ENCODE measurements at regions not wholly inside any gene's neighbourhood (a gene's known extent, or its start where the extent isn't known, plus 50 kb on each side); places are given as distances from the start of the nearest gene placed in this dataset.

DNA sequence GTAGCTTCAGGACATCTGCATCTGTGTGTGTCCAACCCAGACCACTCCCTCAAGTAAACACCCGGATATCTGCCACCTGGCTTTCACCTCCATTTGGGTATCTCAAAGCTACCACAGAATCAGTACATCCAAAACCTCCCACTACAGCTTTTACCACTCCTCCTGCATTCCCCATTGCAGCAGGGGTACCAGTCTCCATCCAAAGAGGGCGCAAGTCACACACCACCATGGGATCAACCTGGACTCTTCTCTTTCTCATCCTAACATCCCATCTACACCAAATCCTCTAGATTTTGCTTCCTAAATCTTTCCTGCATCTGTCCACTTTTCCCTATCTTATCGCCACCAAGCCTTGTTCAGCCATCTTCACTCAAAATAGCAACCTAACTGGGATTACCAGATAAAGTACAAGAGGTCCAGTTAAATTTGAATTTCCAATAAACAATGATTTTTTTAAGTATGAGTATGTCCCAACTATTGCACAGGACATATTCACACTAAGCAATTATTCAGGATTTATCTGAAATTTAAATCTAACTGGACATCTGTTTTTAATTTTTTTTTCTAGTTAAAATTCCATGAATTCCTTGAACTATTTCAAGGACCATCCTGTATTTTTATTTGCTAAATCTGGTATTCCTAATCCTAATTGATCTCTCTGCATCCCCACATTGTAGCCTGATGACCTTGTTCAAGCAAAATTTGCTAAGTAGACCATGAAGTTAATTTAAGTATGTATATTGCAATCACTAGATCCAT is 164.3 kb upstream of the MLN start:
- intact Hi-C loops (cut with DNase I) = no loop called here
- no peaks in the 10 kb centered on the region for H3K4me1 ChIP-seq (replicated peaks in 1 of 2)
- H3K36me3 ChIP-seq (replicated peaks in 1 of 2) = no peaks in the 10 kb centered on the region
- DNase-seq = no peak
- no peak overlapping the region for H3K27ac ChIP-seq
- no peak overlapping the region for H3K4me3 ChIP-seq
- peaks cover 11% of the 10 kb centered on the region for H3K27me3 ChIP-seq
- 45 to 55% (median 48%) methylated on average over 3 of the region's 3 CpGs for WGBS, 4 donors
- TF ChIP-seq, protein P1, sequence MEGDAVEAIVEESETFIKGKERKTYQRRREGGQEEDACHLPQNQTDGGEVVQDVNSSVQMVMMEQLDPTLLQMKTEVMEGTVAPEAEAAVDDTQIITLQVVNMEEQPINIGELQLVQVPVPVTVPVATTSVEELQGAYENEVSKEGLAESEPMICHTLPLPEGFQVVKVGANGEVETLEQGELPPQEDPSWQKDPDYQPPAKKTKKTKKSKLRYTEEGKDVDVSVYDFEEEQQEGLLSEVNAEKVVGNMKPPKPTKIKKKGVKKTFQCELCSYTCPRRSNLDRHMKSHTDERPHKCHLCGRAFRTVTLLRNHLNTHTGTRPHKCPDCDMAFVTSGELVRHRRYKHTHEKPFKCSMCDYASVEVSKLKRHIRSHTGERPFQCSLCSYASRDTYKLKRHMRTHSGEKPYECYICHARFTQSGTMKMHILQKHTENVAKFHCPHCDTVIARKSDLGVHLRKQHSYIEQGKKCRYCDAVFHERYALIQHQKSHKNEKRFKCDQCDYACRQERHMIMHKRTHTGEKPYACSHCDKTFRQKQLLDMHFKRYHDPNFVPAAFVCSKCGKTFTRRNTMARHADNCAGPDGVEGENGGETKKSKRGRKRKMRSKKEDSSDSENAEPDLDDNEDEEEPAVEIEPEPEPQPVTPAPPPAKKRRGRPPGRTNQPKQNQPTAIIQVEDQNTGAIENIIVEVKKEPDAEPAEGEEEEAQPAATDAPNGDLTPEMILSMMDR (IDR thresholded peaks at IDR 0.05) = no peak
- no peak for TF ChIP-seq POLR2A (IDR thresholded peaks at IDR 0.05)
- peaks cover 0 to 3% (median 0%) of the 10 kb centered on the region in 3 donors for H3K9me3 ChIP-seq (replicated peaks in 1 of 3)

DNA sequence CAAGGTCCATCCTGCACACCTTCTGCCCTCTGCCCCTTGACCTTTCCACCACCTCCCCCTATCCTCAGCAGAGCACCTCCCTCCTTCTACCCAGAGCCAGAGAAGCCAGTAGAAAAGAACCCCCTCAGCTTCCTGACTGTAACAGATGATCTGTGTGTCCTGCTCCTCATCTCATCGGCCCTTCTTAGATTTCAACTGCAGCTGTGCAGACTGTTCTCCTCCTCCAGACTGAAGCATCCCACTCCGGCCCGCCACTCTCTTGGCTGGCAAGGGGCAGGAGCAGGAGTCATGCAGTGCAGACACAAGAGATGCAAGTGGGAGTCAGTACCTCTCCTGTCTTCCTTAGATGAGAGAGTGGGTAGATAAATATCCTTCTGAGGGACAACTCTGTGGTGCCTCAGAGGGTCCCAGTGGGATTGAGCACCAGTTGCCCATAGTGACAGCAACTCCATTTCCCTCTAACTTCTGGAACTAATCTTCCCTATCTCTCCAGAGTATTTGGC is 163.5 kb upstream of the MLN start:
- H3K4me3 ChIP-seq = no peak overlapping the region
- H3K36me3 ChIP-seq (replicated peaks in 1 of 2) = no peaks in the 10 kb centered on the region
- intact Hi-C loops (cut with DNase I) = no loop called here
- H3K27ac ChIP-seq = no peak overlapping the region
- peaks cover 9% of the 10 kb centered on the region for H3K27me3 ChIP-seq
- no peaks in the 10 kb centered on the region for H3K4me1 ChIP-seq (replicated peaks in 1 of 2)
- TF ChIP-seq, protein P1 (IDR thresholded peaks at IDR 0.05) = no peak
- no peak for TF ChIP-seq POLR2A (IDR thresholded peaks at IDR 0.05)
- 44 to 76% (median 57%) methylated on average over 3 of the region's 3 CpGs for WGBS, 4 donors
- peaks cover 0 to under 1% (median 0%) of the 10 kb centered on the region in 3 donors for H3K9me3 ChIP-seq (replicated peaks in 1 of 3)
- DNase-seq = no peak

DNA sequence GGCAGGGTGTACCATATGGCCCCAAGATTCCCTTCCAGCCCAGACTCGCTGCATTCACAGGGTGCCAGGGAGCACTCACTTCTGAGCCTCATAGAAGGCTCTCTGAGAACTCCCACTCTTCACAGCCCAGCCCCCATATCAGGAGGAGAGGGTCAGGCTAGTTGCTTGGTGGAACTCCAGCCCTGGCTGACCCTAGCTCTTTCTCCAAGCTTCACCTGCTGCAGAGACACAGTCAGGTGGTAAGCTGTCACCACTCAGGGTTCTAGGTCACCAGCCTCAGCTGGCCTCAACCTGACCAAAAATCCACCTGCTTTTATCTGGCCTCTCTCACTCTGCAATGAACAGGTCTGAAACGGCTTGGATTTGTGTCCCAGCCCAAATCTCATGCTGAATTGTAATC is 162.7 kb upstream of the MLN start:
- no peak for DNase-seq

DNA sequence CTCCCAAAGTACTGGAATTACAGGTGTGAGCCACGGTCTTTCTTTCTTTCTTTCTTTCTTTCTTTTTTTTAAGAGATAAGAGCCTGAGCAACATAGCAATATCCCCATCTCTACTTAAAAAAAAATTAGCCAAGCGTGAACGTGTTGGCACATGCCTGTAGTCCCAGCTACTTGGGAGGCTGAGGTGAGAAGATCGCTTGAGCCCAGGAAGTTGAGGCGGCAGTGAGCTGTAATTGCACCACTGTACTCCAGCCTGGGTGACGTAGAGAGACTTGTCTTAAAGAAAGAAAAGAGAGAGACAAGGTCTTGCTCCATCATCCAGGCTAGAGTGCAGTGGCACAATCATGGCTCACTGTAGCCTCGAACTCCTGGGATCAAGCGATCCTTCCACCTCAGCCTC is 162.0 kb upstream of the MLN start:
- H3K36me3 ChIP-seq (replicated peaks in 1 of 2) = no peaks in the 10 kb centered on the region
- intact Hi-C loops (cut with DNase I) = no loop called here
- 80 to 88% (median 83%) methylated on average over 8 of the region's 8 CpGs for WGBS, 4 donors
- no peaks in the 10 kb centered on the region for H3K4me1 ChIP-seq (replicated peaks in 1 of 2)
- TF ChIP-seq, protein P1 (IDR thresholded peaks at IDR 0.05) = no peak
- TF ChIP-seq POLR2A (IDR thresholded peaks at IDR 0.05) = no peak
- peaks cover 9% of the 10 kb centered on the region for H3K27me3 ChIP-seq
- H3K9me3 ChIP-seq (replicated peaks in 1 of 3) = no peaks in the 10 kb centered on the region
- no peak overlapping the region for H3K27ac ChIP-seq
- no peak overlapping the region for H3K4me3 ChIP-seq
- no peak for DNase-seq

More for the DNA sequence above, 162.7 kb upstream of the MLN start:
- Histone ChIP-seq H3K36me3 (replicated peaks in 1 of 2) (no peaks in the 10 kb centered on the region), H3K4me1 (replicated peaks in 1 of 2) (no peaks in the 10 kb centered on the region), H3K4me3 (no peak overlapping the region), H3K27ac (no peak overlapping the region), H3K27me3 (peaks cover 9% of the 10 kb centered on the region), H3K9me3 (replicated peaks in 1 of 3) (no peaks in the 10 kb centered on the region)
- TF ChIP-seq POLR2A (IDR thresholded peaks at IDR 0.05) = no peak
- TF ChIP-seq, protein P1 (IDR thresholded peaks at IDR 0.05) = no peak
- WGBS, 4 donors = 51 to 71% (median 66%) methylated on average over 2 of the region's 2 CpGs
- intact Hi-C loops (cut with DNase I) = no loop called here

Measured in adrenal gland (tissue), 9 donors.